ENCODE measurements at regions not wholly inside any gene's neighbourhood (a gene's known extent, or its start where the extent isn't known, plus 50 kb on each side); places are given as distances from the start of the nearest gene placed in this dataset.

DNA sequence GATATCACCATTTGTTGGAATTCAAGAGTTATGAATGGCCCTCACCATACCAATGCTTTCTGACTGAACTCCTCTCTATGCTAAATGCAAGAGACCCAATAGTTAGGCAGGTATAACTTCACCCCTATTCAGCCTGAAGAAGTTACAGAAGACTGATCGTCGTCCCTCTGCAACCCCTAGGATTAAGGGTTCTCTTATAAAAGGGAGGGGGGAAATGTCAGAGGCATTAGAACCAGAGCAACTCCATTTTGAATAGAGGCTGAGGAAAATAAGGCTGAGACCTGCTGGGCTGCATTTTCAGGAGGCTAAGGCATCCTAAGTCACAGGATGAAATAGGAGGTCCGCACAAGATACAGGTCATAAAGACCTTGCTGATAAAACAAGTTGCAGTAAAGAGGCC lies 494.3 kb downstream of the SPRY1 start:
- no peak overlapping the region for H3K9ac ChIP-seq
- H3K27me3 ChIP-seq (ENCODE audit: insufficient read depth, low read depth), result no peaks in the 10 kb centered on the region
- H2AFZ ChIP-seq (ENCODE audit: low read depth), result no peak overlapping the region
- peaks cover 13% of the 10 kb centered on the region for H3K4me1 ChIP-seq (ENCODE audit: low read depth, poor library complexity, severe bottlenecking)
- TF ChIP-seq CTCF (conservative IDR thresholded peaks at IDR 0.05; ENCODE audit: low read depth, low read length), result no peak
- H3K79me2 ChIP-seq (ENCODE audit: insufficient read depth, low read depth), result no peaks in the 10 kb centered on the region
- H3K27ac ChIP-seq, result no peak overlapping the region
- H3K36me3 ChIP-seq (ENCODE audit: insufficient read depth), result no peaks in the 10 kb centered on the region
- no peak overlapping the region for H3K4me2 ChIP-seq
- no peaks in the 10 kb centered on the region for H4K20me1 ChIP-seq (ENCODE audit: insufficient read depth)
- no peak overlapping the region for H3K4me3 ChIP-seq (IDR thresholded peaks at IDR 0.05; ENCODE audit: insufficient read depth, low read depth, low read length)

DNA sequence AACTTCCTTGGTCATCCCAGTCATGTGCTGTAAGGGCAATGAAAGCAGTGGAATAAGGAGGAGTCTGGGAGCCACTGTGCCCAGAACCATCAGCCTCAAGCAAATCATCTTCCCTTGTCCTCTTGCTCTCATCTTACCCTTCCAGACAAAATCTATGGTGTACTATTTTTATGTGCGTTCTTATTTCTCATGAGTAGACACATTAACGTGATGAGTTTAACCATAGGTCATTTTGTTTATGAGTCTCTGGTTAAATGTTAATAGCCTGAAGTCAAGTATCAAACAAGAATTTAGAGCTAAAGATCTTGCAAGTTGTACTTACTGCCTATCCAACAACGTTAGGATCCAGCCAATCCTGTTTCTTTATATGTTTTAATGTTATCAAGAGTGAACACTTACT lies 495.3 kb downstream of the SPRY1 start:
- peaks cover 13% of the 10 kb centered on the region for H3K4me1 ChIP-seq (ENCODE audit: low read depth, poor library complexity, severe bottlenecking)
- no peaks in the 10 kb centered on the region for H3K27me3 ChIP-seq (ENCODE audit: insufficient read depth, low read depth)

GRCh38 chr4:123892368-123892976 lies 495.9 kb downstream of the SPRY1 start:
- no peak overlapping the region for H3K27ac ChIP-seq
- no peaks in the 10 kb centered on the region for H3K27me3 ChIP-seq (ENCODE audit: insufficient read depth, low read depth)
- no peaks in the 10 kb centered on the region for H3K79me2 ChIP-seq (ENCODE audit: insufficient read depth, low read depth)
- no peak for TF ChIP-seq CTCF (conservative IDR thresholded peaks at IDR 0.05; ENCODE audit: low read depth, low read length)
- H4K20me1 ChIP-seq (ENCODE audit: insufficient read depth), result no peaks in the 10 kb centered on the region
- H3K4me2 ChIP-seq, result no peak overlapping the region
- no peak overlapping the region for H3K9ac ChIP-seq
- no peak overlapping the region for H3K4me3 ChIP-seq (IDR thresholded peaks at IDR 0.05; ENCODE audit: insufficient read depth, low read depth, low read length)
- peaks cover 13% of the 10 kb centered on the region for H3K4me1 ChIP-seq (ENCODE audit: low read depth, poor library complexity, severe bottlenecking)
- no peaks in the 10 kb centered on the region for H3K36me3 ChIP-seq (ENCODE audit: insufficient read depth)
- H2AFZ ChIP-seq (ENCODE audit: low read depth), result no peak overlapping the region

More for the DNA sequence above, 495.3 kb downstream of the SPRY1 start:
- no peaks in the 10 kb centered on the region for H4K20me1 ChIP-seq (ENCODE audit: insufficient read depth)
- H2AFZ ChIP-seq (ENCODE audit: low read depth), result no peak overlapping the region
- H3K9ac ChIP-seq, result no peak overlapping the region
- TF ChIP-seq CTCF (conservative IDR thresholded peaks at IDR 0.05; ENCODE audit: low read depth, low read length), result no peak
- no peak overlapping the region for H3K27ac ChIP-seq
- H3K4me2 ChIP-seq, result no peak overlapping the region
- no peaks in the 10 kb centered on the region for H3K79me2 ChIP-seq (ENCODE audit: insufficient read depth, low read depth)
- no peak overlapping the region for H3K4me3 ChIP-seq (IDR thresholded peaks at IDR 0.05; ENCODE audit: insufficient read depth, low read depth, low read length)
- H3K36me3 ChIP-seq (ENCODE audit: insufficient read depth), result no peaks in the 10 kb centered on the region

DNA sequence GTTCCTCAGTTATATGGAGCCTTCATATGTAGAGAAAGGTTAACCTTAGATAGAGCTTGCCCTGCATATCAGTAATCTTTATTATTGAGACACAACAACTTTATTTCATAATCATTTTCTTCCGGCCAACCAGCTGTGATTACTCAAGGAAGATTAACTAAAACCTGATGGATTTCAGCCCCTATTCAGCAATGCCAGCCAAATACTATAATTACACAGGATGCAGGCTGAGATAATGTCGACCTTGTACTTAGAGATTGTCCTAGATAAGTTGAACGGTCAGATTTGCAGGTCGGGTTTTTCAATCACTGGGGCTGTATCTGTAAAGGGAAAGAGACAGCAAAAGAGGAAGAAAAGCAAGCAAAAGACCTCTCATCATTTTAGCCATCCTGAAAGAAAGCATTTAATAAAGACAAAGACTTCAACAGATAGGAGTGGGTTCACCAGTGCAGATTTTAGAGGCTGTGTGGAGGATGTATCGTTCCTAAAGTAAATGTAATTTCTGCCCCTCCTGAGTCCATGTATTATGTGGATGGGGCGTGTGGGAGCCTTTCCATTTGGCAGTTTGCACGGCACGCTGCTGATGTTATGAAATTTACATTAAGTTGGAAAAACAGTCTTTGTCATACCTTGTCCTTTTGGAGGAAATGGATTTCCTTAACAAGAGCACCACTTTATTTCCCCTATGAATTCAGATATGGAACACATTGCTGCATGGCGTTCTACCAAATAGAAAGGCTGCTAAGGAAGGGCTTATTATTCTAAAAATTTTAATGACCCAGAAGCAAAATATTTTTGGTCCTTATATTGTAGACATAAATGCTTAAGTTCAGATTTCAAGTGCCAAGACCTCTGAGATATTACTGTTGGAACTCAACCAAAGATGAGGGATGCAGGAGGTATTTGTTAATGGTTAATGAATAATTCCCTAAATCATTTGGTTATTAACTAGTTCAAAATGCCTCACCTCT lies 496.7 kb downstream of the SPRY1 start:
- H3K9ac ChIP-seq, result no peak overlapping the region
- H3K4me2 ChIP-seq, result no peak overlapping the region
- no peak overlapping the region for H3K4me3 ChIP-seq (IDR thresholded peaks at IDR 0.05; ENCODE audit: insufficient read depth, low read depth, low read length)
- no peak for TF ChIP-seq CTCF (conservative IDR thresholded peaks at IDR 0.05; ENCODE audit: low read depth, low read length)
- peaks cover 13% of the 10 kb centered on the region for H3K4me1 ChIP-seq (ENCODE audit: low read depth, poor library complexity, severe bottlenecking)
- no peaks in the 10 kb centered on the region for H3K79me2 ChIP-seq (ENCODE audit: insufficient read depth, low read depth)
- H4K20me1 ChIP-seq (ENCODE audit: insufficient read depth), result no peaks in the 10 kb centered on the region
- no peak overlapping the region for H2AFZ ChIP-seq (ENCODE audit: low read depth)
- no peaks in the 10 kb centered on the region for H3K27me3 ChIP-seq (ENCODE audit: insufficient read depth, low read depth)
- no peak overlapping the region for H3K27ac ChIP-seq
- H3K36me3 ChIP-seq (ENCODE audit: insufficient read depth), result no peaks in the 10 kb centered on the region

All from KMS-11 (cell line).